Hematopoietic multipotent progenitor cell treated with erythropoietin and hydrocortisone succinate and interleukin-3 and kit ligand, for 4 days (in vitro differentiated cells): ENCODE measurements at regions not wholly inside any gene's neighbourhood (a gene's known extent, or its start where the extent isn't known, plus 50 kb on each side); places are given as distances from the start of the nearest gene placed in this dataset.

Experiments used
- DNase-seq: peaks from one replicate; pipeline ENCODE4 v3.0.0-alpha.2; 2015

GRCh38 chr1:93013145-93014065 lies 52.1 kb upstream of the DIPK1A start:
- DNase-seq, result no peak

GRCh38 chr1:93014168-93014567 lies 52.9 kb upstream of the DIPK1A start:
- no peak for DNase-seq

GRCh38 chr1:93015590-93015989 lies 54.3 kb upstream of the DIPK1A start:
- no peak for DNase-seq

GRCh38 chr1:93016171-93016570 lies 54.9 kb upstream of the DIPK1A start:
- DNase-seq, result no peak

DNA sequence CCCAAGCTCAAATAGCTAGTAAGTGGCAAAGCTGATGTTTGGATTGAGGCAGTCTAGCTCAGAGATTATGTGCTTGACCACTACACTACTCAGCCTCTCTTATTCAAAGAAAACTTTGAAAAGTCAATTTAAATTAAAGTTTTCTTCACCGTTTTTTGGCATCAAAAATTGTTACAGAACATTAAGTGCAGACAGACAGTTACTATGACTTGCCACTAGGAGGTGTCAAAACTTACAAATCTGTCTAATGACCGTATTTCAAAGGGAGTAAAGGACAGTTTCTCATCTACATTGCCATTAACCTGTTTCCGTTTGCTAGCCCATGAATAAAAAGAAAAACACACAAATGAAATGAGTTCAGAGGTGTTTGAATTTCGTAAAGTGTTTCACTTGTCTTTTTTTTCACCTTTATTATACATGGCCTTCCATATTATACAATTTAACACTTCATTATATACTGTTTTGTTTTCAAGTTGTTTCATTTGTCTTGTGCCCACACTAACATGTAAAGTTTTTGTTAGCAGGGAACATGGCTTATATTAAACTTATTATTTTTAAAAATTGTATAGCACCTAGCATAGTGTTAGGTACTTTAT lies 57.4 kb upstream of the MTF2 start:
- peak; percentile 83 for DNase-seq

- no peak for DNase-seq
These were observed 56.5 kb upstream of the MTF2 start for GRCh38 chr1:93022580-93022979.

- no peak for DNase-seq
These were observed 55.8 kb upstream of the MTF2 start for GRCh38 chr1:93023281-93023680.

GRCh38 chr1:93025572-93025971 lies 53.5 kb upstream of the MTF2 start:
- peak; percentile 76 for DNase-seq

- no peak for DNase-seq
These were observed 50.5 kb upstream of the MTF2 start for GRCh38 chr1:93028542-93028941.
